HCT116 (cell line): ENCODE measurements at regions not wholly inside any gene's neighbourhood (a gene's known extent, or its start where the extent isn't known, plus 50 kb on each side); places are given as distances from the start of the nearest gene placed in this dataset.

Experiments
- ATAC-seq: fragments of 200-7000 bp; cut with Tn5 transposase; 2 replicates; pipeline ENCODE4 v1.9.1; 2020; ENCODE audit warnings: mild to moderate bottlenecking, moderate library complexity
- BruUV-seq: library from RNA; stranded (reverse); fragments of 400-500 nt; replicated peaks from 2 replicates; lab custom pipeline; 2021; lab: Mats Ljungman, UMichigan
- CTCF ChIA-PET: fragments of 300-600 bp; sonication (Branson Sonifier 250); formaldehyde crosslinking; loops from one replicate; lab custom pipeline; 2021; ENCODE audit warnings: antibody characterized with exemption; lab: Charles Lee
- POLR2A ChIA-PET: fragments of 300-600, 350-600 bp; sonication (Branson Sonifier 250); formaldehyde crosslinking; loops from one replicate; lab custom pipeline; 2021; ENCODE audit warnings: antibody characterized with exemption; lab: Charles Lee
- RAD21 ChIA-PET, 2 experiments: fragments of 300-600 bp; sonication (Branson Sonifier 250); formaldehyde crosslinking; loops; one replicate each; lab custom pipeline; 2023; ENCODE audit warnings: low total read pairs in 2 of 2; ENCODE audit not compliant: uncharacterized antibody in 2 of 2, unreplicated experiment in 2 of 2, low non-redundant PET in 1 of 2; lab: Charles Lee
- DNase-seq: peaks from one replicate; pipeline ENCODE4 v3.0.0-alpha.2; 2010; ENCODE audit warnings: low read depth, low spot score
- H2AFZ ChIP-seq: fragments of 200-600 bp; shearing (Covaris generic), sonication (generic); 2 replicates; pipeline ENCODE4 v1.6.1; 2017; ENCODE audit warnings: low read depth, mixed run types, mixed read lengths, antibody characterized with exemption, low read length; ENCODE audit not compliant: poor library complexity, severe bottlenecking
- H3K27ac ChIP-seq: 2 replicates; pipeline ENCODE4 v1.5.1; 2012; ENCODE audit warnings: low read depth, low read length
- H3K27me3 ChIP-seq: fragments of 200-600 bp; sonication (generic); 2 replicates; pipeline ENCODE4 v1.6.1; 2016; ENCODE audit warnings: mixed run types, low read length, mixed read lengths; ENCODE audit not compliant: insufficient read depth
- H3K36me3 ChIP-seq, 2 experiments: fragments of 200-500 bp in 1 of 2; fragments of 200-600 bp in 1 of 2; sonication (Bioruptor generic) in 1 of 2; sonication (generic) in 1 of 2; 2 replicates each; pipeline versions ENCODE4 v1.5.1 to v1.6.1; 2014 to 2016; ENCODE audit warnings: low read length in 2 of 2, inconsistent platforms in 1 of 2, mixed read lengths in 1 of 2, mixed run types in 1 of 2; ENCODE audit not compliant: insufficient read depth in 2 of 2, control insufficient read depth in 1 of 2
- H3K4me1 ChIP-seq, 2 experiments: fragments of 200-600 bp in 1 of 2; sonication (generic) in 1 of 2; 2 replicates each; pipeline versions ENCODE4 v1.5.1 to v1.6.1; 2012 to 2017; ENCODE audit warnings: low read length in 2 of 2, inconsistent platforms in 1 of 2, mild to moderate bottlenecking in 1 of 2, mixed read lengths in 1 of 2, mixed run types in 1 of 2, moderate library complexity in 1 of 2; ENCODE audit not compliant: insufficient read depth in 2 of 2, control insufficient read depth in 1 of 2
- H3K4me2 ChIP-seq: fragments of 200-600 bp; sonication (generic); 2 replicates; pipeline ENCODE4 v1.6.1; 2017; ENCODE audit warnings: mixed run types, low read length, mixed read lengths
- H3K4me3 ChIP-seq, 2 experiments: fragments of 200-600 bp in 1 of 2; sonication (generic) in 1 of 2; replicated peaks in 1 of 2; 2 replicates each; pipeline ENCODE4 v1.5.1; 2011 to 2016; ENCODE audit warnings: low read length in 2 of 2, control low read depth in 1 of 2, low read depth in 1 of 2, mild to moderate bottlenecking in 1 of 2, mixed read lengths in 1 of 2, mixed run types in 1 of 2
- H3K79me2 ChIP-seq: fragments of 200-600 bp; sonication (generic); 2 replicates; pipeline ENCODE4 v1.6.1; 2017; ENCODE audit warnings: mild to moderate bottlenecking, mixed run types, low read length, moderate library complexity, mixed read lengths; ENCODE audit not compliant: insufficient read depth
- H3K9ac ChIP-seq: fragments of 200-600 bp; sonication (generic); 2 replicates; pipeline ENCODE4 v1.6.1; 2016; ENCODE audit warnings: low read length, mixed read lengths
- H3K9me2 ChIP-seq: fragments of 200-600 bp; sonication (generic), shearing (Covaris generic); 2 replicates; pipeline ENCODE4 v1.6.1; 2017; ENCODE audit warnings: mixed run types, mild to moderate bottlenecking, moderate library complexity; ENCODE audit not compliant: insufficient read depth
- H3K9me3 ChIP-seq, 2 experiments: fragments of 200-500 bp in 1 of 2; fragments of 200-600 bp in 1 of 2; sonication (Bioruptor generic) in 1 of 2; sonication (generic) in 1 of 2; 2 replicates each; pipeline ENCODE4 v1.6.1; 2014 to 2017; ENCODE audit warnings: low read length in 2 of 2, mixed read lengths in 2 of 2, inconsistent platforms in 1 of 2, low read depth in 1 of 2, mild to moderate bottlenecking in 1 of 2, mixed run types in 1 of 2, moderate library complexity in 1 of 2; ENCODE audit not compliant: control insufficient read depth in 1 of 2, insufficient read depth in 1 of 2
- H4K20me1 ChIP-seq: fragments of 200-600 bp; sonication (generic), shearing (Covaris generic); 2 replicates; pipeline ENCODE4 v1.6.1; 2017; ENCODE audit warnings: mixed run types, mild to moderate bottlenecking, moderate library complexity; ENCODE audit not compliant: insufficient read depth
- ELF1 ChIP-seq: IDR thresholded peaks from 2 replicates; pipeline ENCODE4 v1.6.1; 2012; ENCODE audit warnings: low read depth, borderline replicate concordance
- EZH2 ChIP-seq: fragments of 200-600 bp; sonication (generic); IDR thresholded peaks from 2 replicates; pipeline ENCODE4 v1.6.1; 2017; ENCODE audit warnings: antibody characterized with exemption, mixed run types
- EZH2phosphoT487 ChIP-seq: fragments of 200-600 bp; IDR thresholded peaks from 2 replicates; pipeline ENCODE4 v1.6.1; 2018; ENCODE audit warnings: antibody characterized with exemption, borderline replicate concordance
- POLR2AphosphoS5 ChIP-seq: IDR thresholded peaks from 2 replicates; pipeline ENCODE4 v1.6.1; 2011; ENCODE audit warnings: mild to moderate bottlenecking, low read depth, low read length, moderate library complexity
- RAD21 ChIP-seq: IDR thresholded peaks from 2 replicates; pipeline ENCODE4 v1.6.1; 2012; ENCODE audit warnings: low read depth, mild to moderate bottlenecking
- SP1 ChIP-seq: IDR thresholded peaks from 2 replicates; pipeline ENCODE4 v1.6.1; 2012; ENCODE audit warnings: low read depth
- SRF ChIP-seq: IDR thresholded peaks from 2 replicates; pipeline ENCODE4 v1.6.1; 2012; ENCODE audit warnings: low read depth
- ZFX ChIP-seq: fragments of 450-650 bp; IDR thresholded peaks from 2 replicates; pipeline ENCODE4 v1.6.1; 2017
- intact Hi-C: fragments of 100-400 bp; cut with micrococcal nuclease; formaldehyde crosslinking; loops from 2 replicates; pipeline ENCODE4 v1.10.0; 2022
- TF ChIP-seq, protein P1 (sequence below): IDR thresholded peaks from 2 replicates; pipeline ENCODE4 v1.6.1; 2012

- H4K20me1 ChIP-seq = no peaks in the 10 kb centered on the region
- H3K27me3 ChIP-seq = no peaks in the 10 kb centered on the region
- no peak for DNase-seq
- H3K27ac ChIP-seq = no peak overlapping the region
- CTCF ChIA-PET = no interaction called here
- H3K9me2 ChIP-seq = no peaks in the 10 kb centered on the region
- H2AFZ ChIP-seq = no peak overlapping the region
- intact Hi-C loops = no loop called here
- H3K9me3 ChIP-seq = no peaks in the 10 kb centered on the region
- no peaks in the 10 kb centered on the region for H3K79me2 ChIP-seq
- H3K9ac ChIP-seq = no peak overlapping the region
- H3K4me1 ChIP-seq = no peaks in the 10 kb centered on the region
- no TSS peak for BruUV-seq
- H3K4me3 ChIP-seq = no peak overlapping the region
- POLR2A ChIA-PET = no interaction called here
- ATAC-seq = peak; percentile 53; the same call in 1 of the 2 replicates
- RAD21 ChIA-PET = no interaction called here
- no peak overlapping the region for H3K4me2 ChIP-seq
- TF ChIP-seq SP1 (no peak), EZH2 (no peak), EZH2phosphoT487 (no peak)
- TF ChIP-seq, protein P1, sequence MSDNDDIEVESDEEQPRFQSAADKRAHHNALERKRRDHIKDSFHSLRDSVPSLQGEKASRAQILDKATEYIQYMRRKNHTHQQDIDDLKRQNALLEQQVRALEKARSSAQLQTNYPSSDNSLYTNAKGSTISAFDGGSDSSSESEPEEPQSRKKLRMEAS = no peak
- H3K36me3 ChIP-seq = no peaks in the 10 kb centered on the region
Observed at GRCh38 chr2:139685090-139685983, 905.1 kb upstream of the NXPH2 start.

GRCh38 chr2:139684286-139684860, 904.2 kb upstream of the NXPH2 start:
- no peak for ATAC-seq
- Histone ChIP-seq H3K79me2 (no peaks in the 10 kb centered on the region), H3K27ac (no peak overlapping the region), H4K20me1 (no peaks in the 10 kb centered on the region), H3K9ac (no peak overlapping the region), H3K36me3 (no peaks in the 10 kb centered on the region), H3K4me1 (no peaks in the 10 kb centered on the region), H3K27me3 (no peaks in the 10 kb centered on the region), H3K4me2 (no peak overlapping the region), H3K9me2 (no peaks in the 10 kb centered on the region), H3K4me3 (no peak overlapping the region), H3K9me3 (no peaks in the 10 kb centered on the region), H2AFZ (no peak overlapping the region)
- intact Hi-C loops = no loop called here
- POLR2A ChIA-PET = no interaction called here
- no peak for DNase-seq
- BruUV-seq = no TSS peak
- RAD21 ChIA-PET = no interaction called here
- CTCF ChIA-PET = no interaction called here
- TF ChIP-seq ZFX (no peak), SRF (no peak), POLR2AphosphoS5 (no peak), RAD21 (no peak), EZH2 (no peak), ELF1 (no peak)
